ENCODE measurements at regions not wholly inside any gene's neighbourhood (a gene's known extent, or its start where the extent isn't known, plus 50 kb on each side); places are given as distances from the start of the nearest gene placed in this dataset.
A peak's percentile ranks its signal among the peaks of the same experiment; 100 is the strongest.

- TF ChIP-seq EZH2phosphoT487 (IDR thresholded peaks at IDR 0.05; ENCODE audit: insufficient read depth, low read depth) (peak; percentile 84), EZH2 (IDR thresholded peaks at IDR 0.05; ENCODE audit: insufficient read depth, poor library complexity, severe bottlenecking) (no peak)
Observed at GRCh38 chr3:31004025-31004678, 109.7 kb upstream of the GADL1 start.

All from GM23248 (cell line).